Stimulated activated CD4-positive, alpha-beta T cell treated with anti-CD3 and anti-CD28 coated beads, Interleukin-12 subunit alpha, Interleukin-12 subunit beta, amount 100 ng/mL, for 48 hours (primary cell): ENCODE measurements at regions not wholly inside any gene's neighbourhood (a gene's known extent, or its start where the extent isn't known, plus 50 kb on each side); places are given as distances from the start of the nearest gene placed in this dataset.

Experiments used
- DNase-seq, 3 donors: peaks; one replicate each; pipeline ENCODE4 v3.0.0-alpha.2; 2020; ENCODE audit warnings: low read depth in 2 of 3, low spot score in 1 of 3

DNA sequence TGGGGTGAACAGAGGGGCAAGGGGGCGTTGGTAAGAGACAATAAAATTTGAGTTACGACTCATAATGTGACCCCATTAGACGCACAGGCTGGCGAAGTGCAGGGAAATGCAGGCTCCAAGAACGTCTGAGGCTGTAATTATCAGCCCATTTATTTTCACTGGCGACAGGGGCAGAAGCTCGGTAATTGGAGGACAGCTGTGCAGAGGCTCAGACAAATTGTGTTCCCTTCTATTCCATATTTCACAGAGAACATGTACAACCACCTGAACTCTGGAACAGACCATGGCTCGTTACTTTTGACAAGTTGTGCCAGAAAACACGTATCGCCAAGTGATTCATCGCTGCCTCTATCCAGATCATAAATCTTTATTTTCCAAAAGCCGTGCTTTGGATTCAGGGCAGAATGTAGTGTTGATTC is 137.3 kb upstream of the FRMD4A start:
- DNase-seq, result no peak

- no peak for DNase-seq
These were observed 135.5 kb upstream of the FRMD4A start for GRCh38 chr10:14466257-14466656.

GRCh38 chr10:14460447-14460846 is 129.7 kb upstream of the FRMD4A start:
- DNase-seq, result no peak

DNA sequence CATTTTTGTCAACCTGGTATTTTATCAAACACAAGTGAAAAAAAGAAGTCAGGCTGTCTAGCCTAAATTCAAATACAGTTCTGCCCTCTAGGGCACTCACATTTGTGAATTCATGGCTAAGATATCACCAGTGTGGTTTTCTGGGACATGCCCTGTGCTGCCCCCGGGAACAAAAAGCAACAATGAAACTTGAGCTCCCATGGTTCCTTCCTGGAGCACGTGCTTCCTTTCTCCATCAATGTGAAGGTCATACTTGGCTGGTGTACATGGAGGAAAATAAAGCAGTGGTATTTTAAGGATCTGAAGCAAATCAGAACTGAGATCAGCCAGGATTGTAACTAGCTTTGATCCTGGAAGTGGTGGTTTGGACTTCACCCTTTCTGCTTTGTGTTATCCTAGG is 128.9 kb upstream of the FRMD4A start:
- DNase-seq, result no peak

GRCh38 chr10:14456870-14457266 is 126.1 kb upstream of the FRMD4A start:
- DNase-seq, result no peak

DNA sequence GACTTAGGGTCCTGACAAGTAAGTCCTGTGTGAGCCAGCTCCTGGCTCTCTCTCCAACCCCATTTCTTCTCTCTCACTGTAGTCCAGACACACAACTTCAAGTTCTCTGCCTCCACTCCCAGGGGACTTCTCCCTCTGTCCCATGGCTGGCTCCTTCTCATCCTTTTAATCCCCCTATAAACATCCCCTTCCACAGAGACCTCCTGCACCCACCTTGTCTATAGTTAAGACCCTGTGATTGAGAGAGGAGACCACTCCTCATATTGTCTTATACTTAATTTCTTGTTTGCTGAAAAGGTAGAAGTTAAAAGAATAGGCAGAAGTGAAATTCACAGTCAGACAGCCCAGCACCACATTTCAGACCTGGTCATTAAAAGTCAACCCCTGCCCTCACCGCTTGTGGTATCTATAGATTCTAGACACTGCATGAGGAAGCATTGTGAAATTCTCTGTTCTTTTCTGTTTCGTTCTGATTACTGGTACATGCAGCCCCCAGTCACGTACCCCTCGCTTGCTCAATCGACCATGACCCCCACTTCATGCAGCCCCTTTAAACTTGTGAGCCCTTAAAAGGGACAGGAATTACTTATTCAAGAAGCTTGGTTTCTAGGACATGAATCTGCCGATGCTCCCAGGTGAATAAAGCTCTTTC is 125.6 kb upstream of the FRMD4A start:
- DNase-seq, result no peak

GRCh38 chr10:14454629-14455028 is 123.9 kb upstream of the FRMD4A start:
- no peak for DNase-seq

- DNase-seq, result no peak
These were observed 123.5 kb upstream of the FRMD4A start for GRCh38 chr10:14454206-14454605.

DNA sequence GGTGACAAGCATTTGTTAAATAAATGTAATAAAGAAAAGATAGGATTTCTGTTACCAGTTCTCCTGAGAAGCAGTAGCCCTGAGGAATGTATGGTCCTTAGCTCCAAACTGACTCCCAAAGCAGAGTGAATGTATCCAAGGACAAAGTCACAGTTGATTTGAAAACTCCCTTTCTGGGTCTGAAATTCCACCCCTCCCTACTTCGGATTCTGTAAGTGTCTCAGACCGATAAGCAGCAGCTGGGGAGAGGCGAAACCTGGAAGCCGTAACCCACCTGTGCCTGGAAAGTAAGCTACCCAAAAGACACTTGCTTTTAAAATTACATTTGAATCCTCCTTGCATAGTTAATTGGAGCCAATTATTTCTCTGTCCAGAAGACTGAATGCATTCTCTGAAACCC is 122.9 kb upstream of the FRMD4A start:
- no peak for DNase-seq

GRCh38 chr10:14451341-14451740 is 120.6 kb upstream of the FRMD4A start:
- no peak for DNase-seq

- no peak for DNase-seq
These were observed 119.3 kb upstream of the FRMD4A start for GRCh38 chr10:14450041-14450491.

GRCh38 chr10:14449293-14449815 is 118.6 kb upstream of the FRMD4A start:
- DNase-seq, result no peak

GRCh38 chr10:14448197-14448990 is 117.7 kb upstream of the FRMD4A start:
- DNase-seq, result no peak

DNA sequence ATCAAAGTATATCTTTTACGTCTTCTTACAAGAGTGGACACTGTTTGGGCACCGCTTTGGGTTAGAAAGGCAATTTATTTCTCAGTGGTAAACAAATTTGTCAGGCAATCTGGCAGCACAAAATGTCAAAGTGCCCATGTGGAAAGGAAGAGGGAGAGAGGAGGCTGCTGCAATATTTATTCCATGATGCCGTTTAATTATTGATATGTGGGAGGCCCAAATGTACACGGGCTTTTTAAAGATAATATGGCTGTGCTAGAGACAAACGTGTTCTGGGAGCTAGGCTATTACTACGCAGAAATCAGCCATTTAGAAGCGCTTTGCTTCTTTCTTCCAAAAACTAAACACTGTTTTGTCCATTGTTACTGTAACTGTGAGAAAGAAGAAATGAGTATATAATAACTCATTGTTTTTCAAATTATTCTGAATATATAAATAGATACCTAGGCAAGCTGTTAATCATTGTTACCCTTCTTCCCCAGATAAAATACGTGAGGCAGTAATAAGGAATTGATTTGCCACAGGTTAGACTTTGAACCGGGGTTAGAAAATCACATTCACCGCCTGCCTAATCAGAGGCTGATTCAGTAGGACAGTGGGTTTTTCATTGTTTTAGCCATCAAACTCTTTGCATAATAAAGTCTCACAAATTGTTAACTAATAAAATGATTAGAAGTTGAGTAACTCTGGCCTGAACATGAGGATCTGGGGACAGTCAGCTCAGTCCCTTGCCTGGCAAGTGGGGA is 116.5 kb upstream of the FRMD4A start:
- no peak for DNase-seq

DNA sequence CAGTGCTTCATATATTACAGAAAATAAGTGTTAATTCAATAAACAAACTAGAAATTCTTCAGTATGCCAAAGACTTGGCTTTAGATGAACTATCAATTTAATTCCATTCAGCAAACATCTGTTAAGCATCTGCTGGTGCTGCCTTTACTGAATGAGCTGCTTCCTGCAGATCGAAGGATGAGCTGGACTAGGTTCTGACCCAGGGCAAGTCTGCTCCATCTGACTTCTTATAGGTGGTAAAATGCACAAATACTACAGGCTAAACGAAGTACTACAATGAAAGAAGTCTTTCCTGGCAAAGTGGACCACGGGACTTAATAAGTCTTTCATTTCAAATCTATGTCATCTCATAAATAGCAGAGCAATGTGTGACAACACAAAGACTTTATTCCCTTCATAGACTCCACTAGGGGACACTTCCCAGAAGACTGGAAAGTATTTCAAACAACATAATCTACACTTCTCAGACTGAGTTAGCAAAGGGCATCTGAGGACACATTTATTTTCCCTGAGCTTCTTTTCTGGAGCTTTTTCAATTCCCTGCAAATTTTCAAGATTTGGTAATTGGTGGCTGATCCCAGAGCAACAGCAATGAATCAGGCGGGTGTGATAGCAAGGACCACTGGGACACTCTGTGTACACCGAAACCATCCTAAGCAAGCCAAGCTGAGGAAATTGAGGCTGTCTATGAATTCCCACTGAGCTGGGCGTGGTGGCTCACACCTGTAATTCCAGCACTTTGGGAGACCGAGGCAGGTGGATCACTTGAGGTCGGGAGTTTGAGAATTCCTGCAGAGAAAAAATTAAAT is 108.9 kb upstream of the FRMD4A start:
- DNase-seq, result no peak

GRCh38 chr10:14438576-14438975 is 107.9 kb upstream of the FRMD4A start:
- no peak for DNase-seq

DNA sequence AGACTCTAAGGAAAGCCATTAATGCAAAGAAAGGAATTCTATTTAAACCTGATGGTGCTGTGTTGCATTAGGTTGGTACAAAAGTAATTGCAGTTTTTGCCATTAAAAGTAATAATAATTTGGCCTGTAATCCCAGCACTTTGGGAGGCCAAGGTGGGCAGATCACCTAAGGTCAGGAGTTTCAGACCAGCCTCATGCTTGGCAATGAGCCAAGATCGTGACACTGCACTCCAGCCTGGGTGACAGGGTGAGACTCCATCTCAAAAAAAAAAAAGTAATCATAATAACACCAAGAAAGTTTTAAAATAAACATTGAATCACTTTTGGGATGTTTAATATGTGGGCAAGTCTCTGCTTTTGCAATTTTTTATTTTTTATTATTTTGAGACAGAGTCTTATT is 107.3 kb upstream of the FRMD4A start:
- DNase-seq, result no peak

DNA sequence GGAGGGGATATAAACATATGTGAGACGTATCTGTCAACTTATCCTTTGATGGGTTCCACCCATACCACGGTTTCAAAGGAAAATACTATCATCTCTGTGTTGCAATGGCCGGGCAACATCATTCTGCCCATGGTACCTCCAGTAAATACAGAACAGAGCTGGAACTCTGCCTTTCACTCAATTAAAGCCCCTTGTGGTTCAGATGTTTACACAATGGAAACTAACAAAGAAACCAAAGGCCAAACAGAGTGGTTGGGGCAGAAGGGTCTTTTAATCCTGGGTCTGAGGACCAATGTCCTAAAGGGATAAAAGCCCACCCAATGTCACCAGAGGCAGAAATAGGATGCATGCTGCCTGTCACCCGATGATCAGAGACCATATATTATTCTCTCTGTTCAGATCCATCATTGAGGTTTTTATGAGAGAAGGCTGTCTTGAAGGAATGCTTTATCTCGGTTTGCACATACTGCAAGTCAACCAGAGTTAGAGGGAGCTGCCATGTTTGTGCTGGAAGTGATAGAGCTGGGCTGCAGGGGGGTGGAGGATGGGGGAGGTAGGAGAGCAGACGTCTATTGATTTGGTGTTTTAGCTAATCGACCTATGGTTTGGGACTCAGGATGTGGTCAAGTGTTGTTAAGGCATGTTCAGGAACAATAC is 105.4 kb upstream of the FRMD4A start:
- DNase-seq, result no peak

DNA sequence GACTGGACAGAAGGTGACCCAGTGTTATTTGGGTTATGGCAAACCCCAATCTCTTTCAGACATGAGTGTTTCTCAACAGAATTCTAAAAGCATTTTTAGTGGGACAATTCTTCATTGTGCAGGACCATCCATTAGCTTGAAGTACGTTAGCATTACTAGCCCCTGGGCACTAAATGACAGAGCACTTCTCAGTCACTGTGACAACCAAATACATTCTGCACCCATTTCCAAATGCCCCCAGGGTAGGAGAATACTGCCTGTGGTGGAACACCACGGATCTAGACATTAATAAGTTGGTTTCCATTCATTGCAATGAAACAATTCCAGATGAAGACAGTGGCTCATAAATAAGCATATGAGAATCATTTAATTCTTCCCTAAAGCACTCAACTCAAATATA is 102.4 kb upstream of the FRMD4A start:
- no peak for DNase-seq

DNA sequence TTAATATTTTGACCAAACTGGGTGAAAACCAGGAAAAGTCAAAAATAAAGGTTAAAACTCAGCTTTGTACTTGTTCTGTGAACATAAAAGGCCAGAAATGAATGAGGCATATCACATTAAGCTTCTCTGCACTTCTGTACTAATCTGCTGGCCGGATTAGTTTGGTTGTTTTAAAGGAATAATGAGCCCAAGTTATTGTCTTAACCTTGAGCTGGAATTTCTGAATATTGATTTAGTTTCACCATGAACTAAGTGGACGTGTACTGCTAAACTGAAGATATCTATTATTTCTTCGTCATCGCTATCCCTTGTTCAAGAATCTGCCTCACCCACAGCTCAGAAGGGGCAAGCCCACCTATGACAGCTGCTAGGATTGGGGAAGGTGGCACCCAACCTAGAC is 101.1 kb upstream of the FRMD4A start:
- no peak for DNase-seq
